NCI-H146 treated with DMSO at 0.1 percent for 48 hours (cell line): ENCODE measurements at regions not wholly inside any gene's neighbourhood (a gene's known extent, or its start where the extent isn't known, plus 50 kb on each side); places are given as distances from the start of the nearest gene placed in this dataset.
"Not testable (repeated sequence)": the region's sequence is repeated elsewhere in the genome, so short reads cannot be mapped to it uniquely, and the experiment has no call there.

ENCODE experiments used
- DNase-seq: peaks from one replicate; lab custom pipeline; 2025; ENCODE audit not compliant: unreplicated experiment; lab: John Stamatoyannopoulos, UW

- no peak for DNase-seq
Measured at GRCh38 chrX:30008031-30008430, 207.3 kb upstream of the MAGEB2 start.

- DNase-seq = no peak
Measured at GRCh38 chrX:30010471-30010870, 204.9 kb upstream of the MAGEB2 start.

- DNase-seq = no peak
Measured at GRCh38 chrX:30015440-30015839, 199.9 kb upstream of the MAGEB2 start.

GRCh38 chrX:30027636-30028035 is 187.7 kb upstream of the MAGEB2 start:
- DNase-seq = no peak

GRCh38 chrX:30036406-30036805 is 179.0 kb upstream of the MAGEB2 start:
- DNase-seq = not testable (repeated sequence)

GRCh38 chrX:30039768-30040167 is 175.6 kb upstream of the MAGEB2 start:
- DNase-seq = no peak

GRCh38 chrX:30060718-30061117 is 154.6 kb upstream of the MAGEB2 start:
- no peak for DNase-seq

DNA sequence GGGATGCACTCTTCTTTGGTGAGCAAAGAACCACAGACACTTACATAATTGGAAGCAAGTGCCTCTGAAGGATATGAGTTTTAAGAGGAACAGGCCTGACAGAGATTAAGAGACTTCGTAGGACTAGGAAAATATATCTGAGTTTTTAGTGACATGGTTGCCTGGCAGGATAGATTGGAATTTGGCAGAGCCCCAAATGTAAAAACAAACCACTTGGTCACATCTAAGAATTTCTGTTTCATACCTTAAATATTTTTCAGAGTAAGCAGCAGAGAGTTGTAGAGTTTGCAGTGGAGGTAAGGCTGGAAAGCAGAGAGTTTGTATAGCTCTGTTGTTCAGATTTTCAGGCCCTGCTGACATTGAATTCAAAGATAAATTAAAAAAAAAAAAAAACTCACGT is 150.1 kb upstream of the MAGEB2 start:
- DNase-seq = no peak

DNA sequence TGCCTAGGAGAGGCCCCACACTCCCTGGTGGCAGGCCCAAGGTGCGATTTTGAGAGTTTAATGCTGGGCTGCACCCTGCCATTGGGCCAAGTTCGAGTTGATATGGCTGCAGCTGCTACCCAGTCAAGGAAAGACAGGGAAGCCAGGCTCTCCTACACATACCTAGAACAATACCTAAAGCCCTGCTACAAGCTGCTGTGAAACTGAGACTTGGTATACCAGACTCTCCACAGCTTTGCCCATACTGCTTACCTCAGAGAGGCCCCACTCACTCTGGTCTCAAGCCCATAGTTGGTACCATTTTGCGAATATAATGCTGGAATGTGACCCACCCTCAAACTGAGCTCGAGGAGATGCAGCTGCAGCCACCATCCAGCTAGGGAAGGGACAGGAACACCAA is 147.7 kb upstream of the MAGEB2 start:
- no peak for DNase-seq

DNA sequence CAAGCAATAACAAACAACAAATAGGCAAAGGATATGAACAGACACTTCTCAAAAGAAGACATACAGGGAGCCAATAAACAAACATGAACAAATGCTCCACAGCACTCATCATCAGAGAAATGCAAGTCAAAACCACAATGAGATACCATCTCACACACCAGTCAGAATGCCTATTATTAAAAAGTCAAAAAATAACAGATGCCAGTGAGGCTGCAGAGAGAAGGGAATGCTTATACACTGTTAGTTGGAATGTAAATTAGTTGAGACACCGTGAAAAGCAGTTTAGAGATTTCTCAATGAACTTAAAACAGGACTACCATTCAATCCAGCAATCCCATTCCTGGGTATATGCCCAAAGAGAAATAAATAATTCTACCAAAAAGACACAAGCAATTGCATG is 129.8 kb upstream of the MAGEB2 start:
- no peak for DNase-seq

DNA sequence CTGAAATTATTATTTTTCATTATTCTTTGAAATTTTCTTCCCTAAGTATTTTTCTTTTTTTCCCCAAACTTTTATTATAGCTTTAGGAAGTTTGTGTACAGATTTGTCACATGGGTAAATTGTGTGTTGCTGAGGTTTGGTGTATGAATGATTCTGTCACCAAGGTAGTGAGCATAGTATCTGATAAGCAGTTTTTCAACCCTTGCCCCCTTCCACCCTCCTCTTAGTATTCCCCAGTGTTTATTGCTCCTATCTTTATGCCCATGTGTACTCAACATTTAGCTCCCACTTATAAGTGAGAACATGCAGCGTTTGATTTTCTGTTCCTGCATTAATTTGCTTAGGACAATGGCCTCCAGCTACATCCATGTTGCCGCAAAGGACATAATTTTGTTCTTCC is 103.9 kb upstream of the MAGEB2 start:
- no peak for DNase-seq

GRCh38 chrX:30141966-30142365 is 73.4 kb upstream of the MAGEB2 start:
- peak; percentile 18 for DNase-seq

DNA sequence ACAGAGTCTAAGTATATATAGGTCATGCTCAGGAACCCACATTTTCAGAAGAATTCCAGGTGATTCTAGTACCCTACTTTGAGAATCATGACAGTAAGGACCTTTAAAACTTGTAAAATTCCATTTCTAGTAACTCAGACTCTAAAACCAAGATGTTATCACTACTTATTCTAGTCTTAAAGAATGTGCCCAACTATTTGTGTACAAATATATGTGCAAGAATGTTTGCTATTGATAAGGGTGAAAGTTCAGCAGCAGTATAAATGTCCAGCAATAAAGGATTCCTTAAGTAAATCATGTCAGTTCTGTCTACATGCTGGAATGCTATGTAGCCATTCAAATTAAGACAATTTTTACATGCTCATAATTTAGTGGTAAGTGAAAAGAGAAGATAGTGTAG is 71.1 kb upstream of the MAGEB2 start:
- DNase-seq = no peak

DNA sequence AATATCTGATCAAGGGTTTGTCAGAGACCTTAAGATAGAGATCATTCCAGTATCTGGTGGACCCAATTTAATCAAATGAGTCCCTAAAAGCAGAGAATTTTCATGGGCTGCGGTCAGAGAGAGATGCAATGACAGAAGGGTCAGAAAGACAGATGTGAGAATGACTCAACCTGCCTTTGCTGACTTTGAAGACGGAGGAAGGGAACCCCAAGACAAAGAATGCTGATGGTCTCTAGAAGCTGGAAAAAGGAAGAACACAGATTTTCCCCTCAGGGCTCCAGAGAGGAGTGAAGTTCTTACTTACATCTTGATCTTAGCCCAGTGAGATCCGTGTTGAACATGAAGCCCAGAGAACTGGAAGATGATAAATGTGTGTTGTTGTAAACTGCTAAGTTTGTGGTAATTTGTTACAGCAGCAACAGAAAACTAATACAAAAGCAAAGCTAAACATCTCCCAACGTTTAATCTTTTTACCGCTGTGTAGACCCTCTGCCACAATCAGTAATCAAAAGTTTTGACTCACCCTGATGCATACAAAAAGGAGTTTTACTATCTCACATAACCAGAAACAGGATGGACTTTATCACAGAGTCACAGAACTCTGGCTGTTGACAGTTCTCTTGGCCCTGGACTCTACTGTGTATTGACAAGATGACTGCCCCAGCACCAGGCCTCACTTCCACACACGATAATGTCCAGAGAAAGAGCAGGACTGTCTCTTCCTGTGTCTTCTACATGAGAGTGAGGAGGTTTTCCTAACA is 70.2 kb upstream of the MAGEB2 start:
- no peak for DNase-seq

DNA sequence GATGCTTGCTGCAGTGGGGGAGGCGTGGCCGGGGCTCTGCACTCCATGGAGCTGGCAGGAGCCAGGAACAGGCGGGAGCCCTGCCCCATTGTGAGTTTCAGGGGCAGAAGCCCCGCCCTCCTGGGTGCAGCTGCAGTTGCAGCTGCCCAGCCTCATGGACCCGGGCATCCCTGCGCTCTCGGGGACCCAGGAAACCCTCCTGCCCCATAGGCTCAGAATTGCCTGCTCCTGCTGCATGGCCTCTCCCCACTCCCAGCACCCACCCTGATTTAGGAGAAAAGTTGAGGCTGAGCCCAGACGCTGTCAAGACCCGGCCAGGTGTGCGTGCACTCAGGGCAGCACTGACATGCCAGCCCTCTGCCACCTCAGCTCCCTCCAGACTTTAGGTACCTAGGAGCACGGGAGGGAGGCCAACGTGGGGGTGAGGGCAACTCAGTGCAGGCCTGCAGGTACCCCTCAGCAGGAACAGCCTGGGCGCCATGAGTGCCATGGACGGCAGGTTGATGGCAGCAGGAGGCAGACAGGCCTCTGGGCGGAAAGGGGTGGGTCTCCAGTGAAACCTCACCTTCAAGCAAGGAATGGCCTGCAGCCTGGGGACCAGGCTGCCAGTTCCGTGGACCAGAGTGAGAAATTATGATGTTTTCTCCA is 67.2 kb upstream of the MAGEB2 start:
- DNase-seq = no peak

- not testable (repeated sequence) for DNase-seq
Measured at GRCh38 chrX:30149206-30149605, 66.2 kb upstream of the MAGEB2 start.

GRCh38 chrX:30150196-30150895 is 65.0 kb upstream of the MAGEB2 start:
- no peak for DNase-seq

- DNase-seq = no peak
Measured at GRCh38 chrX:30151964-30152363, 63.4 kb upstream of the MAGEB2 start.

- no peak for DNase-seq
Measured at GRCh38 chrX:30153175-30153880, 62.0 kb upstream of the MAGEB2 start.

DNA sequence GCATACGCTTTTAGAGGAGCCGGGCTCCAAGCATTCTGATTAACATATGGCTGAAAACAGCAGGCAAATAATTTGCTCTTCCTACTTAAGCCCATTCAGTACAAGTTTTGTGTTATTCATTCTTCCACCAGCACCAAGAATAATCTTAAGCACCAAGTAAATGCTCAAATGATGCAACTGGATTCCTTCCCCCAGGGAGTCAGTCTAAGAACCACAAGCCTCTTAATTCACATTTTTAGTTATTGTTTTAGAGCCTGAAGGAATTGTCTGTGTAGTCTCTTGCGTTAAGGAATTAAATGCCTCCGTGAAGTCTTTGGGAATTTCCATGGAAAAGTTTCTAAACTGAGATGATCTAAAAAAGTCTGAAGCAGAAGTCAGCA is 61.5 kb upstream of the MAGEB2 start:
- DNase-seq = no peak

- no peak for DNase-seq
Measured at GRCh38 chrX:30156009-30156408, 59.4 kb upstream of the MAGEB2 start.
